GM12892 (cell line): ENCODE measurements at regions not wholly inside any gene's neighbourhood (a gene's known extent, or its start where the extent isn't known, plus 50 kb on each side); places are given as distances from the start of the nearest gene placed in this dataset.

Source experiments
- POLR2A ChIP-seq: IDR thresholded peaks from 2 replicates; pipeline ENCODE4 v1.6.1; 2011; ENCODE audit warnings: low read depth, low read length, control low read depth
- POLR2AphosphoS5 ChIP-seq: IDR thresholded peaks from 2 replicates; pipeline ENCODE4 v1.6.1; 2011; ENCODE audit warnings: low read depth, low read length, control low read depth
- TAF1 ChIP-seq: IDR thresholded peaks from 2 replicates; pipeline ENCODE4 v1.6.1; 2011; ENCODE audit warnings: low read depth, mild to moderate bottlenecking, control low read depth, low read length, borderline replicate concordance

DNA sequence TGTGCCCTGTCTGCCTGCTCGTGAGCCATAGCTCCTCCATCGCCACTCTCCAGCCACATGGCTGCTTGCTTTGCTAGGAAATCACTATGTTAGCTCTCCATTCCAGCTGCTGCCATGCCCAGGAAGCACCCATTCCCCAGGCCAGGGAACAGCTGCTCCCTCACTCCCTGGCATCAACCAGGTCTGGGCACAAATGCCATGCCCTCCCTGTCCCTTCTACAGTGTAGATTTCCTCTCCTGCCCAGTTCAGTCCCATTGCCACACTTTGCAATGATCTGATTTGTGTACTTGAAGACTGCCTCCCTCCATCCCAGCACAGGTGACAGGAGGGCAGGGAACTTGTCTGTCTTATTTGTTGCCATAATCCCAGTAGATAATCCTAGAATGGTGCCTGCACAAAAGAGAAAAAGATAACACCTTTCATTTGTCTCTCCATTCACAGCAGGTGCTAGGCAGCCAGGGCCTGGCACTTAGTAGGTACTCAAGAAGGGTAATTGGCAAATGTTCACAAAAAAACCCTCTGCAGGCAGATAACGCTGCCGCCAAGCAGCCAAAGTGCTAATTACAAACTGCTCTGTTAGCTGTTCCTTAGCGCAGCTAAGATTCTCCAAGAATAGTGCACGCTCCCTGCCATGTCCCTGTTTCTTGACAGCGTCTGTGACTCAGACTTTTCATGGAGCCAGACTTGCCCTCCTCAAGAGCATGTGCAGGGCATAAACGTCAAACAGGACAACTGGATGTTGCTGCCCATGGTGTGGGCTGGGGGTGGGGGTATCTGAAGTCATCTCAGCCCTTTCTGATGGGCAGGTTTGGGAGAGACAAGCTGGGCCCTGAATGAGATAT is 69.1 kb downstream of the ARL6IP4 start:
- TF ChIP-seq POLR2A: no peak
- TF ChIP-seq TAF1: no peak
- TF ChIP-seq POLR2AphosphoS5: no peak
